ENCODE measurements at regions not wholly inside any gene's neighbourhood (a gene's known extent, or its start where the extent isn't known, plus 50 kb on each side); places are given as distances from the start of the nearest gene placed in this dataset.

DNA sequence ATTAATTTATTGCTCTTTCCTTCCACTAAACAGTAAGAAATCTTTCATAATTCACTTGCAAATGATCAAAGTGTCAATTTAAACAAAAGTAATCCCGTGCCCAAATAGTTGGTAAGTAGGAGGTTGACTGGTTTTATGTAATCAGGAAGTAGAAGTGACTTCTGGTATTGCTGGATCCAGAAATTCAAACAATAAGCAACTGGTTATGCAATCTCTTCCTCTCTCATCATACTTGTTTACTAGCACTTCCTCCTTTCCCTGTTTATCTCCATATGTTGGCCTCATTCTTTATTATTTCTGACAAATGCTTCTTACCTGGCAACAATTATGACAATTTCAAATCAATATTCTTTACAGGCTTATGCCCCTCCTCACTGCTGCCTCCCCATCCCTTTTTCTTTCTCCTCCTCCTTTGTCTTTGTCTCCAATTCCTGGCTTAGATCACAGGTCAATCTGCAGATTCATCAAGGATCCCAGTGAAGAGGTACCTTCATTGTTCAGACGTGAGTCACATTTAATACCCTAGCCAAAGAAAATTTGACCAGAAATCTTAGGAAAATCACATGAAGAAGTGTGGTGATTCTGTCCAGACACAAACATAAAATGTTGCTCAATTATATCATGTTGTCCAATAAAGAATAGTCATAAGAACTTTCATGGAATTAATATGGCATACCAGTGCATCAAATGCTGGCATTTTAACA lies 323.2 kb upstream of the PCDH7 start:
- no peak for DNase-seq (ENCODE audit: low spot score in 2 of 2)
- Mint-ChIP-seq H3K27ac (no peak overlapping the region), H3K9me3 (peaks cover 17 to 24% of the 10 kb centered on the region in 2 donors), H3K36me3 (no peaks in the 10 kb centered on the region)
- no peak for ATAC-seq

GRCh38 chr4:30399476-30399875 lies 320.7 kb upstream of the PCDH7 start:
- Mint-ChIP-seq H3K27ac (no peak overlapping the region), H3K9me3 (peaks cover 17 to 28% of the 10 kb centered on the region in 2 donors), H3K36me3 (no peaks in the 10 kb centered on the region)
- no peak for ATAC-seq
- DNase-seq (ENCODE audit: low spot score in 2 of 2) = no peak

GRCh38 chr4:30402276-30402675 lies 317.9 kb upstream of the PCDH7 start:
- ATAC-seq = no peak

GRCh38 chr4:30413915-30414314 lies 306.3 kb upstream of the PCDH7 start:
- peaks cover 33 to 52% of the 10 kb centered on the region in 2 donors for H3K9me3 Mint-ChIP-seq
- ATAC-seq = no peak

More at GRCh38 chr4:30402276-30402675, 317.9 kb upstream of the PCDH7 start:
- H3K27ac Mint-ChIP-seq = no peak overlapping the region
- peaks cover 0 to 3% of the 10 kb centered on the region in 2 donors for H3K36me3 Mint-ChIP-seq
- DNase-seq (ENCODE audit: low spot score in 2 of 2) = no peak
- H3K9me3 Mint-ChIP-seq = peaks cover 17 to 20% of the 10 kb centered on the region in 2 donors

GRCh38 chr4:30416547-30416946 lies 303.6 kb upstream of the PCDH7 start:
- no peak overlapping the region for H3K27ac Mint-ChIP-seq
- peaks cover 26 to 37% of the 10 kb centered on the region in 2 donors for H3K9me3 Mint-ChIP-seq
- ATAC-seq (no peak), DNase-seq (ENCODE audit: low spot score in 2 of 2) (no peak)
- peaks cover 8 to 13% of the 10 kb centered on the region in 2 donors for H3K36me3 Mint-ChIP-seq

More at GRCh38 chr4:30413915-30414314, 306.3 kb upstream of the PCDH7 start:
- DNase-seq (ENCODE audit: low spot score in 2 of 2) = no peak
- Mint-ChIP-seq H3K36me3 (peaks cover 8 to 13% of the 10 kb centered on the region in 2 donors), H3K27ac (no peak overlapping the region)

GRCh38 chr4:30427932-30428331 lies 292.2 kb upstream of the PCDH7 start:
- Mint-ChIP-seq H3K9me3 (peaks cover 28 to 29% of the 10 kb centered on the region in 2 donors), H3K36me3 (peaks cover 10 to 14% of the 10 kb centered on the region in 2 donors), H3K27ac (no peak overlapping the region)
- ATAC-seq (no peak), DNase-seq (ENCODE audit: low spot score in 2 of 2) (no peak)

GRCh38 chr4:30429813-30430761 lies 290.1 kb upstream of the PCDH7 start:
- H3K27ac Mint-ChIP-seq = no peak overlapping the region
- peaks cover 17 to 18% of the 10 kb centered on the region in 2 donors for H3K9me3 Mint-ChIP-seq
- ATAC-seq (no peak), DNase-seq (ENCODE audit: low spot score in 2 of 2) (no peak)
- H3K36me3 Mint-ChIP-seq = peaks cover 2 to 3% of the 10 kb centered on the region in 2 donors

- no peaks in the 10 kb centered on the region for H3K36me3 Mint-ChIP-seq
- DNase-seq (ENCODE audit: low spot score in 2 of 2) (no peak), ATAC-seq (no peak)
Observed at GRCh38 chr4:30434656-30435055, 285.5 kb upstream of the PCDH7 start.

GRCh38 chr4:30436394-30436793 lies 283.8 kb upstream of the PCDH7 start:
- no peak overlapping the region for H3K27ac Mint-ChIP-seq
- no peak for DNase-seq (ENCODE audit: low spot score in 2 of 2)
- H3K36me3 Mint-ChIP-seq = no peaks in the 10 kb centered on the region
- H3K9me3 Mint-ChIP-seq = peaks cover 3 to 10% of the 10 kb centered on the region in 2 donors
- no peak for ATAC-seq

More at GRCh38 chr4:30434656-30435055, 285.5 kb upstream of the PCDH7 start:
- Mint-ChIP-seq H3K9me3 (peaks cover 9 to 10% of the 10 kb centered on the region in 2 donors), H3K27ac (no peak overlapping the region)

DNA sequence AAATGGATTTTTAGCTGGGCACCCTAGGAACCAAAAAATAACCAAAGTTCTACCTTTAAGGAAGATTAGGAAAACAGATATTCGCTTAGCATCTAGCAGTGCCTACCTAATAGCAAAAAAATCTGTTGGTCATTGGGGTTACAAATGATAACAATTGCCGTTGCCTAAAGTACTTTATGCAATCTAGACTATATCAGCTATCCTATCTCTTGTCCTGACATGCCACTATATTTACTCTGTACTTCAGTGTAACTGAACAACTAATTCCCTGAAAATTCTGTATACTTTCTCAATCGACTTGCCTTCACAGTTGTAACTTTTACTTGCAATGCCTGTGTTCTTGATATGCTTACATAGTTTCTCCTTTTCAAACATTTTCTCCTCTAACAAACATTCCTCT lies 282.9 kb upstream of the PCDH7 start:
- no peak overlapping the region for H3K27ac Mint-ChIP-seq
- H3K36me3 Mint-ChIP-seq = no peaks in the 10 kb centered on the region
- ATAC-seq (no peak), DNase-seq (ENCODE audit: low spot score in 2 of 2) (no peak)
- H3K9me3 Mint-ChIP-seq = peaks cover 2 to 10% of the 10 kb centered on the region in 2 donors

DNA sequence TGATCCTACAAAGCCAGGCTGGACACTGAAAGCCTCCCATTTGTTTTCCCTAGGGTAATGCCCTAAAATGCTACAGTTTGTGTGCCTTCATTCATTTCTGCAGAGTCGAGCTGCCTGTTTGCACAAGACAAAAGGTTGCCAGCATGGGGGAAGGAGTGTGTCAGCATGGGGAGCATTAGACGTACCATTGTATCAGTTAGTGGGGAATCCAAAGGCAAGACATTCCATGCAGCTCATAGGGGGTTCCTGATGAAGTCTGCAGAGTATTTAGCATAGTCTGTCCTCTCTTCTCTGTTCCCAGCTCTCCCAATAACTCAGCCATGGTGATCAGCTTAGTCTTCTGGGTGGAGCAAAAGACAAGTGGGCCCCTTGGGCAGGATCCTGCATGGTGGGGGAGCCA lies 276.9 kb upstream of the PCDH7 start:
- no peak overlapping the region for H3K27ac Mint-ChIP-seq
- H3K9me3 Mint-ChIP-seq = peaks cover 7 to 10% of the 10 kb centered on the region in 2 donors
- ATAC-seq (no peak), DNase-seq (ENCODE audit: low spot score in 2 of 2) (no peak)
- no peaks in the 10 kb centered on the region for H3K36me3 Mint-ChIP-seq

DNA sequence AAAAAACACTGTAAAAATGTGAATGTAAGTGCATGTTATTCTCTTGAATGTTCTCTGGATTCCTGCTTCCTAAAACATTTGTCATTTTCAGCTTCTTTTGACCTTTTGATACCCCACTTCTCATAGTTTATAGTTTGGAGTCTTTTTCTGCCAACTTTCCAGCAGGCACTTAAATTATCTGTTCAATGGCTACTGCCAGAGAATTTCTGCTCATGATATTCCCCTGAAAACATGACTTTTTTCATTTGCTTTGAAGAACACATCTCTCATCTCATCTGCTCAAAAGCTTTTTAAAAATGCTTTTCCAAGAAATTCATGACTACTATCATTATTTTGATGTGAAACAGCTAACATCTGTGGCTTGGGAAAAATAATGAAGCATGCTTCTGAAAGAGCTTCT lies 269.7 kb upstream of the PCDH7 start:
- Mint-ChIP-seq H3K36me3 (peaks cover 7% of the 10 kb centered on the region in 2 donors), H3K9me3 (peaks cover 19 to 21% of the 10 kb centered on the region in 2 donors), H3K27ac (no peak overlapping the region)
- no peak for DNase-seq (ENCODE audit: low spot score in 2 of 2)
- no peak for ATAC-seq

DNA sequence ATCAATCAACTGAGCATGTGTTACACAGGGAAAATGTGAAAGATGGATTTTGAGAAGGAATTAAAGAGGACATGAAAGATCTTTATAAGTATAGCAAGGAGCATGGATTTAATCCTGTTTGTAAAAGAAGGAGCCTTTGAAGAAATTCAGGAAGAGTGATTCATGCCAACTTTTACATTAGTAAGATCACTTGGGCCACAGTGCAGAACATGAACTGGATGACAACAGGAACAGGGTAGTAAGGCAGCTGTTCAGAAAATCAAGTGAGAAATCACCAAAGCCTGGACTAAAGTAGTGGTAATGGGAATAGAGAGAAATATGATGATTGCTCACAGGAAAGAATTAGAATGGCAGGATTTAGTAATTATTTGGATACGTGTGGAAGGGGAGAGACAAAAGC lies 265.7 kb upstream of the PCDH7 start:
- Mint-ChIP-seq H3K27ac (no peak overlapping the region), H3K9me3 (peaks cover 25 to 28% of the 10 kb centered on the region in 2 donors)
- ATAC-seq = no peak

DNA sequence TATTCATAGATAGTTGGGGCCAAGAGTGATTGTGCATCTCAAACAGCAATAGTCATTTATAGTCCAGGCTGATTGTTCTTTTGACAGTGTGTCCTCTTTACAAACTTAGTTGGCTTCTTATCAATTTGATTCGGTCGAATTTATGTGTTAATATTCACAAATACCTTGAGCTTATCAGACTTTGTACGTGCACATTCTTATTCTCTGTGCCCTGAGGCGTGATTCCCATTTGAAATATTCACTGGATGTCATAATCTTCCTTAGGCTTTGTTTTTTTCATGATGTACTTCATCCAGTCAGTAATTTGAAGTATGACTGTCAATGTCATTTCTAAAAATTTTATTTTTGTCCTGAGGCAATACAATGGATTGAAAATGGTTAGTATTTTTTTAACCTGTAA lies 263.5 kb upstream of the PCDH7 start:
- DNase-seq (ENCODE audit: low spot score in 2 of 2) = no peak
- ATAC-seq = no peak
- Mint-ChIP-seq H3K36me3 (peaks cover 7% of the 10 kb centered on the region in 2 donors), H3K9me3 (peaks cover 29 to 33% of the 10 kb centered on the region in 2 donors), H3K27ac (no peak overlapping the region)

More for the DNA sequence above, 265.7 kb upstream of the PCDH7 start:
- no peak for DNase-seq (ENCODE audit: low spot score in 2 of 2)
- H3K36me3 Mint-ChIP-seq = peaks cover 7% of the 10 kb centered on the region in 2 donors

DNA sequence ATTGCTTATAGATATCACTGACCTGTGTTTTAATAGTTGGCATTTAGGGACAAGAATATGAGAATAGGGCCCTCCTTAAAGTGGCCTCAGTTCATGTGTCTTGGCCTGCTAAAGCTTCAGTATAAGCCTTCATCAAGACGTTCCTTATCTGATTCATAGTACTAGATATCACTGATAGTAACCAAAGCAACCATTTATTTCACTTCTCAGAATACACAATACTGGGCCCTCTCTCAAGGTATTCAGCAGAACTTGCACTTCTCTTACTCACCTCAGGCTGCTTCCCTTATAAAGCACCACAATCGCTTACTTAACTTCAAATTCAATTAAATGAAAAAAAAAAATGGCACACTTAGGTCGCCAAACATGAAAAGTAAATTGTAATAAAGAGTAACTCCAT lies 259.4 kb upstream of the PCDH7 start:
- DNase-seq (ENCODE audit: low spot score in 2 of 2) = no peak
- H3K9me3 Mint-ChIP-seq = peaks cover 18 to 31% of the 10 kb centered on the region in 2 donors
- no peak for ATAC-seq
- H3K27ac Mint-ChIP-seq = no peak overlapping the region
- no peaks in the 10 kb centered on the region for H3K36me3 Mint-ChIP-seq

GRCh38 chr4:30461218-30461617 lies 259.0 kb upstream of the PCDH7 start:
- DNase-seq (ENCODE audit: low spot score in 2 of 2) (no peak), ATAC-seq (no peak)
- Mint-ChIP-seq H3K36me3 (no peaks in the 10 kb centered on the region), H3K9me3 (peaks cover 14 to 29% of the 10 kb centered on the region in 2 donors), H3K27ac (no peak overlapping the region)

GRCh38 chr4:30462445-30463090 lies 257.6 kb upstream of the PCDH7 start:
- Mint-ChIP-seq H3K36me3 (no peaks in the 10 kb centered on the region), H3K27ac (no peak overlapping the region), H3K9me3 (peaks cover 10 to 25% of the 10 kb centered on the region in 2 donors)
- no peak for ATAC-seq
- no peak for DNase-seq (ENCODE audit: low spot score in 2 of 2)

Data from activated naive CD4-positive, alpha-beta T cell treated with anti-CD3 and anti-CD28 coated beads, Interleukin-2, amount 50 U/mL, for 72 hours (primary cell).